ENCODE measurements at regions not wholly inside any gene's neighbourhood (a gene's known extent, or its start where the extent isn't known, plus 50 kb on each side); places are given as distances from the start of the nearest gene placed in this dataset.
"Not testable (repeated sequence)": the region's sequence is repeated elsewhere in the genome, so short reads cannot be mapped to it uniquely, and the experiment has no call there.

- no peak for ATAC-seq
These were observed 371.1 kb downstream of the RAB38 start for GRCh38 chr11:87804176-87804575.

GRCh38 chr11:87803748-87804147 is 371.5 kb downstream of the RAB38 start:
- intact Hi-C loops (cut with micrococcal nuclease): no loop called here

More at GRCh38 chr11:87804176-87804575, 371.1 kb downstream of the RAB38 start:
- no peak for DNase-seq
- intact Hi-C loops (cut with micrococcal nuclease): no loop called here

GRCh38 chr11:87784862-87785261 is 390.4 kb downstream of the RAB38 start:
- DNase-seq; ATAC-seq; intact Hi-C loops (cut with micrococcal nuclease): not testable (repeated sequence)

More at GRCh38 chr11:87803748-87804147, 371.5 kb downstream of the RAB38 start:
- no peak for DNase-seq
- ATAC-seq: no peak

- ATAC-seq (no peak), DNase-seq (no peak)
- intact Hi-C loops (cut with micrococcal nuclease): no loop called here
These were observed 395.2 kb downstream of the RAB38 start for GRCh38 chr11:87780068-87780413.

- intact Hi-C loops (cut with micrococcal nuclease): no loop called here
- ATAC-seq (no peak), DNase-seq (no peak)
These were observed 395.8 kb downstream of the RAB38 start for GRCh38 chr11:87779276-87780067.

- intact Hi-C loops (cut with micrococcal nuclease): no loop called here
- DNase-seq (no peak), ATAC-seq (no peak)
These were observed 396.9 kb downstream of the RAB38 start for GRCh38 chr11:87778357-87778756.

GRCh38 chr11:87775036-87775435 is 400.2 kb downstream of the RAB38 start:
- DNase-seq: no peak
- intact Hi-C loops (cut with micrococcal nuclease): no loop called here
- no peak for ATAC-seq

GRCh38 chr11:87769661-87770060 is 405.6 kb downstream of the RAB38 start:
- intact Hi-C loops (cut with micrococcal nuclease): no loop called here
- ATAC-seq (no peak), DNase-seq (no peak)

- DNase-seq (no peak), ATAC-seq (no peak)
- intact Hi-C loops (cut with micrococcal nuclease): no loop called here
These were observed 407.6 kb downstream of the RAB38 start for GRCh38 chr11:87767615-87768014.

- intact Hi-C loops (cut with micrococcal nuclease); DNase-seq; ATAC-seq: not testable (repeated sequence)
These were observed 411.2 kb downstream of the RAB38 start for GRCh38 chr11:87764075-87764474.

- no peak for DNase-seq
- ATAC-seq: no peak
- intact Hi-C loops (cut with micrococcal nuclease): no loop called here
These were observed 420.6 kb downstream of the RAB38 start for GRCh38 chr11:87754685-87755084.

- intact Hi-C loops (cut with micrococcal nuclease): no loop called here
- ATAC-seq: no peak
- no peak for DNase-seq
These were observed 422.1 kb downstream of the RAB38 start for GRCh38 chr11:87753143-87753542.

- DNase-seq: no peak
- intact Hi-C loops (cut with micrococcal nuclease): no loop called here
- ATAC-seq: no peak
These were observed 432.2 kb downstream of the RAB38 start for GRCh38 chr11:87743007-87743406.

GRCh38 chr11:87740968-87741367 is 434.3 kb downstream of the RAB38 start:
- no peak for DNase-seq
- intact Hi-C loops (cut with micrococcal nuclease): no loop called here
- ATAC-seq: no peak

GRCh38 chr11:87740451-87740850 is 434.8 kb downstream of the RAB38 start:
- ATAC-seq (no peak), DNase-seq (no peak)
- intact Hi-C loops (cut with micrococcal nuclease): no loop called here

GRCh38 chr11:87739766-87740165 is 435.5 kb downstream of the RAB38 start:
- DNase-seq (no peak), ATAC-seq (no peak)
- intact Hi-C loops (cut with micrococcal nuclease): no loop called here

GRCh38 chr11:87739261-87739660 is 436.0 kb downstream of the RAB38 start:
- DNase-seq (no peak), ATAC-seq (no peak)
- intact Hi-C loops (cut with micrococcal nuclease): no loop called here

GRCh38 chr11:87736928-87737327 is 438.3 kb downstream of the RAB38 start:
- DNase-seq (no peak), ATAC-seq (no peak)
- intact Hi-C loops (cut with micrococcal nuclease): no loop called here

- DNase-seq (no peak), ATAC-seq (no peak)
- intact Hi-C loops (cut with micrococcal nuclease): no loop called here
These were observed 448.7 kb downstream of the RAB38 start for GRCh38 chr11:87726506-87726905.

- intact Hi-C loops (cut with micrococcal nuclease): no loop called here
- DNase-seq (no peak), ATAC-seq (no peak)
These were observed 450.9 kb downstream of the RAB38 start for GRCh38 chr11:87724358-87724757.

GRCh38 chr11:87722756-87723565 is 452.3 kb downstream of the RAB38 start:
- DNase-seq (no peak), ATAC-seq (no peak)
- intact Hi-C loops (cut with micrococcal nuclease): no loop called here

Data from left ventricle myocardium superior (tissue), 1 donor.